SK-N-SH (cell line): ENCODE measurements at regions not wholly inside any gene's neighbourhood (a gene's known extent, or its start where the extent isn't known, plus 50 kb on each side); places are given as distances from the start of the nearest gene placed in this dataset.

Experiments
- CTCF ChIA-PET: fragments of 300-600, 350-600 bp; formaldehyde crosslinking; extraction: SDS; loops from one replicate; lab custom pipeline; 2021; lab: Yijun Ruan, JAX
- POLR2A ChIA-PET: fragments of 350-600 bp; sonication (Branson Sonifier 250); formaldehyde crosslinking; extraction: SDS; loops from one replicate; lab custom pipeline; 2020; ENCODE audit warnings: antibody characterized with exemption, inconsistent platforms; lab: Yijun Ruan, JAX
- DNase-seq: peaks from one replicate; pipeline ENCODE4 v3.0.0; 2012
- H2AFZ ChIP-seq: fragments of 200-600 bp; sonication (generic); 2 replicates; pipeline ENCODE4 v1.8.1; 2016; ENCODE audit warnings: antibody characterized with exemption, mild to moderate bottlenecking, low read depth
- H3F3A ChIP-seq: fragments of 200-600 bp; sonication (generic); replicated peaks from 2 replicates; pipeline ENCODE3; 2016; ENCODE audit warnings: antibody characterized with exemption, mild to moderate bottlenecking; ENCODE audit not compliant: insufficient read depth
- H3K27ac ChIP-seq, 2 experiments: fragments of 200-500 bp in 1 of 2; fragments of 200-600 bp in 1 of 2; sonication (Bioruptor generic) in 1 of 2; sonication (generic), shearing (Covaris generic) in 1 of 2; 2 replicates each; pipeline versions ENCODE4 v1.5.1 to v1.6.1; 2014 to 2016; ENCODE audit warnings: low read depth in 2 of 2, inconsistent platforms in 1 of 2, low read length in 1 of 2, mild to moderate bottlenecking in 1 of 2, mixed read lengths in 1 of 2
- H3K27me3 ChIP-seq: fragments of 200-600 bp; sonication (generic), shearing (Covaris generic); 2 replicates; pipeline ENCODE4 v1.6.1; 2016; ENCODE audit warnings: mixed run types; ENCODE audit not compliant: insufficient read depth
- H3K36me3 ChIP-seq, 2 experiments: fragments of 200-500 bp in 1 of 2; fragments of 200-600 bp in 1 of 2; sonication (Bioruptor generic) in 1 of 2; sonication (generic) in 1 of 2; replicated peaks in 1 of 2; 2 replicates each; pipeline versions ENCODE3 to v1.5.1; 2014 to 2016; ENCODE audit warnings: low read length in 1 of 2, mild to moderate bottlenecking in 1 of 2; ENCODE audit not compliant: insufficient read depth in 2 of 2, control insufficient read depth in 1 of 2
- H3K4me1 ChIP-seq, 2 experiments: fragments of 200-500 bp in 1 of 2; fragments of 200-600 bp in 1 of 2; sonication (Bioruptor generic) in 1 of 2; sonication (generic), shearing (Covaris generic) in 1 of 2; 2 replicates each; pipeline versions ENCODE4 v1.5.1 to v1.6.1; 2014 to 2016; ENCODE audit warnings: low read depth in 1 of 2, low read length in 1 of 2, mixed run types in 1 of 2; ENCODE audit not compliant: insufficient read depth in 2 of 2, control insufficient read depth in 1 of 2
- H3K4me2 ChIP-seq: fragments of 200-600 bp; sonication (generic), shearing (Covaris generic); 2 replicates; pipeline ENCODE4 v1.6.1; 2017; ENCODE audit warnings: mixed run types
- H3K4me3 ChIP-seq, 2 experiments: fragments of 200-500 bp in 1 of 2; fragments of 200-600 bp in 1 of 2; sonication (Bioruptor generic) in 1 of 2; sonication (generic), shearing (Covaris generic) in 1 of 2; 2 replicates each; pipeline versions ENCODE4 v1.5.1 to v1.8.1; 2014 to 2016; ENCODE audit warnings: low read depth in 2 of 2, inconsistent platforms in 1 of 2, low read length in 1 of 2, mild to moderate bottlenecking in 1 of 2, mixed read lengths in 1 of 2, moderate library complexity in 1 of 2
- H3K79me2 ChIP-seq: fragments of 200-600 bp; sonication (generic); 2 replicates; pipeline ENCODE4 v1.8.1; 2017; ENCODE audit warnings: mild to moderate bottlenecking; ENCODE audit not compliant: insufficient read depth
- H3K9ac ChIP-seq: fragments of 200-600 bp; sonication (generic); 2 replicates; pipeline ENCODE4 v1.6.1; 2017; ENCODE audit warnings: mixed run types
- H3K9me2 ChIP-seq: fragments of 200-600 bp; sonication (generic); 2 replicates; pipeline ENCODE4 v1.6.1; 2017; ENCODE audit warnings: mixed run types
- H3K9me3 ChIP-seq: fragments of 200-600 bp; sonication (generic); 2 replicates; pipeline ENCODE4 v1.6.1; 2017; ENCODE audit warnings: mixed run types, mild to moderate bottlenecking, moderate library complexity
- H4K20me1 ChIP-seq: fragments of 200-600 bp; sonication (generic); 2 replicates; pipeline ENCODE4 v1.6.1; 2017; ENCODE audit warnings: mild to moderate bottlenecking, mixed run types; ENCODE audit not compliant: insufficient read depth
- EZH2phosphoT487 ChIP-seq: fragments of 200-600 bp; sonication (generic); IDR thresholded peaks from 2 replicates; pipeline ENCODE4 v1.6.1; 2017; ENCODE audit warnings: low read depth, mixed run types, mild to moderate bottlenecking, antibody characterized with exemption, moderate library complexity, borderline replicate concordance
- FOXM1 ChIP-seq: IDR thresholded peaks from 2 replicates; pipeline ENCODE4 v1.4.0; 2012; ENCODE audit warnings: low read depth, mild to moderate bottlenecking
- GABPA ChIP-seq: IDR thresholded peaks from 2 replicates; pipeline ENCODE4 v1.4.0; 2012; ENCODE audit warnings: low read depth, mild to moderate bottlenecking
- GATA2 ChIP-seq: sonication (generic); formaldehyde crosslinking; IDR thresholded peaks from 2 replicates; pipeline ENCODE4 v1.5.0; 2020; ENCODE audit warnings: mild to moderate bottlenecking, missing genetic modification reagents
- MEF2A ChIP-seq: IDR thresholded peaks from 2 replicates; pipeline ENCODE4 v1.4.0; 2012; ENCODE audit warnings: low read depth, borderline replicate concordance
- MXI1 ChIP-seq: IDR thresholded peaks from 2 replicates; pipeline ENCODE4 v1.6.1; 2012; ENCODE audit warnings: mild to moderate bottlenecking, low read depth, low read length, improper control_type of control experiment
- NFIC ChIP-seq: IDR thresholded peaks from 2 replicates; pipeline ENCODE4 v1.4.0; 2012; ENCODE audit warnings: borderline replicate concordance
- POLR2AphosphoS5 ChIP-seq: IDR thresholded peaks from 2 replicates; pipeline ENCODE4 v1.6.1; 2012; ENCODE audit warnings: low read depth, low read length
- RAD21 ChIP-seq: IDR thresholded peaks from 2 replicates; pipeline ENCODE4 v1.6.1; 2012; ENCODE audit warnings: mild to moderate bottlenecking, low read length
- RFX5 ChIP-seq: IDR thresholded peaks from 2 replicates; pipeline ENCODE4 v1.6.1; 2012; ENCODE audit warnings: mild to moderate bottlenecking, improper control_type of control experiment, low read length
- SIN3A ChIP-seq: IDR thresholded peaks from 2 replicates; pipeline ENCODE4 v1.6.1; 2012; ENCODE audit warnings: low read depth, mild to moderate bottlenecking, low read length, moderate library complexity, borderline replicate concordance
- SMC3 ChIP-seq: IDR thresholded peaks from 2 replicates; pipeline ENCODE4 v1.6.1; 2012; ENCODE audit warnings: low read depth, low read length, improper control_type of control experiment
- TAF1 ChIP-seq: IDR thresholded peaks from 2 replicates; pipeline ENCODE4 v1.6.1; 2012; ENCODE audit warnings: low read depth, mild to moderate bottlenecking, low read length, moderate library complexity, borderline replicate concordance
- TCF12 ChIP-seq: IDR thresholded peaks from 2 replicates; pipeline ENCODE4 v1.4.0; 2012
- TEAD4 ChIP-seq: IDR thresholded peaks from 2 replicates; pipeline ENCODE4 v1.4.0; 2012; ENCODE audit warnings: mild to moderate bottlenecking, borderline replicate concordance; ENCODE audit not compliant: insufficient read depth
- WGBS: methylation state at CpG from one replicate; pipeline ENCODE4 v1.1.6; 2017; ENCODE audit warnings: low lambda C conversion rate; 5-methylcytosine and 5-hydroxymethylcytosine counted together
- TF ChIP-seq, protein P1 (sequence below): IDR thresholded peaks from 2 replicates; pipeline ENCODE4; 2012
- TF ChIP-seq, protein P2 (sequence below): IDR thresholded peaks from 2 replicates; pipeline ENCODE4 v1.4.0; 2012; ENCODE audit warnings: low read depth, borderline replicate concordance
- TF ChIP-seq, protein P3 (sequence below): fragments of 150-350 bp; IDR thresholded peaks from 2 replicates; pipeline ENCODE4 v1.6.1; 2016; ENCODE audit warnings: mild to moderate bottlenecking, low read depth, low read length
- TF ChIP-seq, protein P4 (sequence below): fragments of 200-600 bp; sonication (generic); IDR thresholded peaks from 2 replicates; pipeline ENCODE4 v1.6.1; 2017; ENCODE audit warnings: antibody characterized with exemption, mild to moderate bottlenecking, moderate library complexity
- TF ChIP-seq, protein P5 (sequence below): IDR thresholded peaks from 2 replicates; pipeline ENCODE4 v1.4.0; 2012; ENCODE audit warnings: low read depth, borderline replicate concordance

DNA sequence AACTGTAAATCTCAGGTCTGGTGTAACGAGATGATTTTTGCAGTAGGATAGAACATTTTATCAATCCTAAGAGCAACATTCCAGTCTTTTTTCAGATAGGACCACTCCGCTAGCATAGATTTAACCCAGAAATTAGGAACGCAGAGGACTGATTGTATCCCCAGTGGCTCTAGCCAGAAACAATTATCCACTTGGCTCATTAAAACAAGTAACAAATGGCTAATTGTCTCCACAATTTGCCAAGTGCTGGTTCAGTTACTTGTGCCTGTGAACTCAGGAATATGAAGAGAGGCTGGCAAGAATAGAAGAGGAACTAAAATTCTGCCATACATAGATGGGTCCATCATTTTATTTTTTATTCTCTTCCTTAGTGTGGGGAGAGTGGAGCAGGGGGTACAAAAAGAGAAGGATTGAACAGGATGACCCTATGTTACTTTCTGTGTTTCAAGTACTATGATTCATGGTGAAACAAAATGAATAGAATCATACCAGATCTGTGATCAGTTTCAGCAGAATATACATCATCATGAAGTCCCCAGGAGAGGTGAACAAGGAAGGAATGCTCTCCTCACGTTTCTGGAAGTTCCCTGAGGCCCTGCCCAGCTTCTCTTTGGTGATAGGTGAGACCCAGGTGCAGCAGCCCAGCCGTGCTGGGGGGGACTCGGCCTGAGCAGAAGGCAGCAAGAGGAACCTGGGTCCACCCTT is 121.6 kb downstream of the ARL4C start:
- Histone ChIP-seq H3K9me2 (no peaks in the 10 kb centered on the region), H3F3A (no peaks in the 10 kb centered on the region), H2AFZ (no peak overlapping the region), H3K27me3 (no peaks in the 10 kb centered on the region), H4K20me1 (no peaks in the 10 kb centered on the region), H3K36me3 (no peaks in the 10 kb centered on the region), H3K4me2 (no peak overlapping the region), H3K27ac (no peak overlapping the region), H3K9ac (no peak overlapping the region), H3K4me3 (no peak overlapping the region), H3K9me3 (no peaks in the 10 kb centered on the region), H3K4me1 (no peaks in the 10 kb centered on the region; a peak in 1 of 4 replicates), H3K79me2 (no peaks in the 10 kb centered on the region)
- no peak for DNase-seq
- WGBS = 67% methylated on average over 6 of the region's 6 CpGs
- ChIA-PET POLR2A (no interaction called here), CTCF (interaction anchor here (1.4 kb wide), 1 partner anchor 12 kb away, joined by 3 read pairs; no protein-coding TSS in a partner anchor)
- TF ChIP-seq SMC3 (no peak), POLR2AphosphoS5 (no peak), GABPA (no peak), GATA2 (CRISPR knock-in tag) (no peak), NFIC (no peak), EZH2phosphoT487 (no peak), RAD21 (no peak), MXI1 (no peak), TCF12 (no peak), MEF2A (no peak), RFX5 (no peak)
- TF ChIP-seq, protein P1, sequence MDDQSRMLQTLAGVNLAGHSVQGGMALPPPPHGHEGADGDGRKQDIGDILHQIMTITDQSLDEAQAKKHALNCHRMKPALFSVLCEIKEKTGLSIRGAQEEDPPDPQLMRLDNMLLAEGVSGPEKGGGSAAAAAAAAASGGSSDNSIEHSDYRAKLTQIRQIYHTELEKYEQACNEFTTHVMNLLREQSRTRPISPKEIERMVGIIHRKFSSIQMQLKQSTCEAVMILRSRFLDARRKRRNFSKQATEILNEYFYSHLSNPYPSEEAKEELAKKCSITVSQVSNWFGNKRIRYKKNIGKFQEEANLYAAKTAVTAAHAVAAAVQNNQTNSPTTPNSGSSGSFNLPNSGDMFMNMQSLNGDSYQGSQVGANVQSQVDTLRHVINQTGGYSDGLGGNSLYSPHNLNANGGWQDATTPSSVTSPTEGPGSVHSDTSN = no peak

DNA sequence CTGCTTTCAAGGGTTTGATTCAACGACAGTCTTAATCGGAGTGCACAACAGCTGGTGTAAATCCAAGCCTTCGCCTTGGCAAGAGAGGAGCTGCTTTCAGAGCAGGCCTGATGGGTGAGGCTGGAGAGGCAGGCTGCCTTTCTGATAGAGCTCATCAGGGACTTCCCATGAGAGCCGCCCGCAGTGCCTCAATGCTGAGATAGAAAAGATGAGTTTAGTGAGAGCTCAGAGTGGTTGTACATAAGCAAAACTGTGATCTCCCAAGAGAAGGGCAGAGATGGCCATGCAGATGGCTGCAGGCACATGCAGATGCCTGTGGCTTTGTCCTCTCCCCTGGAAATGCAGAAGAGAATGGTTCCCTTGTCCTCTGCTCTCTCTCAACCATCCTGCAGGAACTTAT is 122.1 kb downstream of the ARL4C start:
- no peaks in the 10 kb centered on the region for H3K9me2 ChIP-seq
- H2AFZ ChIP-seq = no peak overlapping the region
- no peak overlapping the region for H3K4me3 ChIP-seq
- H3K79me2 ChIP-seq = no peaks in the 10 kb centered on the region
- ChIA-PET POLR2A (no interaction called here), CTCF (no interaction called here)
- H3K36me3 ChIP-seq = no peaks in the 10 kb centered on the region
- WGBS = 88% methylated on average over 5 of the region's 5 CpGs
- H3K27me3 ChIP-seq = no peaks in the 10 kb centered on the region
- no peak overlapping the region for H3K4me2 ChIP-seq
- DNase-seq = no peak
- no peaks in the 10 kb centered on the region for H4K20me1 ChIP-seq
- H3K9ac ChIP-seq = no peak overlapping the region
- H3F3A ChIP-seq = no peaks in the 10 kb centered on the region
- H3K27ac ChIP-seq = no peak overlapping the region
- no peaks in the 10 kb centered on the region; a peak in 1 of 4 replicates for H3K4me1 ChIP-seq
- H3K9me3 ChIP-seq = no peaks in the 10 kb centered on the region
- TF ChIP-seq RFX5 (no peak), TAF1 (no peak), FOXM1 (no peak), SIN3A (no peak), TEAD4 (no peak), POLR2AphosphoS5 (no peak), GATA2 (CRISPR knock-in tag) (no peak)
- TF ChIP-seq, protein P2, sequence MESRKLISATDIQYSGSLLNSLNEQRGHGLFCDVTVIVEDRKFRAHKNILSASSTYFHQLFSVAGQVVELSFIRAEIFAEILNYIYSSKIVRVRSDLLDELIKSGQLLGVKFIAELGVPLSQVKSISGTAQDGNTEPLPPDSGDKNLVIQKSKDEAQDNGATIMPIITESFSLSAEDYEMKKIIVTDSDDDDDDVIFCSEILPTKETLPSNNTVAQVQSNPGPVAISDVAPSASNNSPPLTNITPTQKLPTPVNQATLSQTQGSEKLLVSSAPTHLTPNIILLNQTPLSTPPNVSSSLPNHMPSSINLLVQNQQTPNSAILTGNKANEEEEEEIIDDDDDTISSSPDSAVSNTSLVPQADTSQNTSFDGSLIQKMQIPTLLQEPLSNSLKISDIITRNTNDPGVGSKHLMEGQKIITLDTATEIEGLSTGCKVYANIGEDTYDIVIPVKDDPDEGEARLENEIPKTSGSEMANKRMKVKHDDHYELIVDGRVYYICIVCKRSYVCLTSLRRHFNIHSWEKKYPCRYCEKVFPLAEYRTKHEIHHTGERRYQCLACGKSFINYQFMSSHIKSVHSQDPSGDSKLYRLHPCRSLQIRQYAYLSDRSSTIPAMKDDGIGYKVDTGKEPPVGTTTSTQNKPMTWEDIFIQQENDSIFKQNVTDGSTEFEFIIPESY = no peak
- TF ChIP-seq, protein P3, sequence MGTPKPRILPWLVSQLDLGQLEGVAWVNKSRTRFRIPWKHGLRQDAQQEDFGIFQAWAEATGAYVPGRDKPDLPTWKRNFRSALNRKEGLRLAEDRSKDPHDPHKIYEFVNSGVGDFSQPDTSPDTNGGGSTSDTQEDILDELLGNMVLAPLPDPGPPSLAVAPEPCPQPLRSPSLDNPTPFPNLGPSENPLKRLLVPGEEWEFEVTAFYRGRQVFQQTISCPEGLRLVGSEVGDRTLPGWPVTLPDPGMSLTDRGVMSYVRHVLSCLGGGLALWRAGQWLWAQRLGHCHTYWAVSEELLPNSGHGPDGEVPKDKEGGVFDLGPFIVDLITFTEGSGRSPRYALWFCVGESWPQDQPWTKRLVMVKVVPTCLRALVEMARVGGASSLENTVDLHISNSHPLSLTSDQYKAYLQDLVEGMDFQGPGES = no peak
- TF ChIP-seq, protein P4, sequence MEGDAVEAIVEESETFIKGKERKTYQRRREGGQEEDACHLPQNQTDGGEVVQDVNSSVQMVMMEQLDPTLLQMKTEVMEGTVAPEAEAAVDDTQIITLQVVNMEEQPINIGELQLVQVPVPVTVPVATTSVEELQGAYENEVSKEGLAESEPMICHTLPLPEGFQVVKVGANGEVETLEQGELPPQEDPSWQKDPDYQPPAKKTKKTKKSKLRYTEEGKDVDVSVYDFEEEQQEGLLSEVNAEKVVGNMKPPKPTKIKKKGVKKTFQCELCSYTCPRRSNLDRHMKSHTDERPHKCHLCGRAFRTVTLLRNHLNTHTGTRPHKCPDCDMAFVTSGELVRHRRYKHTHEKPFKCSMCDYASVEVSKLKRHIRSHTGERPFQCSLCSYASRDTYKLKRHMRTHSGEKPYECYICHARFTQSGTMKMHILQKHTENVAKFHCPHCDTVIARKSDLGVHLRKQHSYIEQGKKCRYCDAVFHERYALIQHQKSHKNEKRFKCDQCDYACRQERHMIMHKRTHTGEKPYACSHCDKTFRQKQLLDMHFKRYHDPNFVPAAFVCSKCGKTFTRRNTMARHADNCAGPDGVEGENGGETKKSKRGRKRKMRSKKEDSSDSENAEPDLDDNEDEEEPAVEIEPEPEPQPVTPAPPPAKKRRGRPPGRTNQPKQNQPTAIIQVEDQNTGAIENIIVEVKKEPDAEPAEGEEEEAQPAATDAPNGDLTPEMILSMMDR = no peak
- TF ChIP-seq, protein P5, sequence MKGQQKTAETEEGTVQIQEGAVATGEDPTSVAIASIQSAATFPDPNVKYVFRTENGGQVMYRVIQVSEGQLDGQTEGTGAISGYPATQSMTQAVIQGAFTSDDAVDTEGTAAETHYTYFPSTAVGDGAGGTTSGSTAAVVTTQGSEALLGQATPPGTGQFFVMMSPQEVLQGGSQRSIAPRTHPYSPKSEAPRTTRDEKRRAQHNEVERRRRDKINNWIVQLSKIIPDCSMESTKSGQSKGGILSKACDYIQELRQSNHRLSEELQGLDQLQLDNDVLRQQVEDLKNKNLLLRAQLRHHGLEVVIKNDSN = no peak
